Mesenchymal stem cell (in vitro differentiated cells and primary cell): ENCODE measurements at regions not wholly inside any gene's neighbourhood (a gene's known extent, or its start where the extent isn't known, plus 50 kb on each side); places are given as distances from the start of the nearest gene placed in this dataset.
"Not testable (repeated sequence)": the region's sequence is repeated elsewhere in the genome, so short reads cannot be mapped to it uniquely, and the experiment has no call there.

Experiments used
- DNase-seq: peaks from one replicate; pipeline ENCODE4 v3.0.0-alpha.2; 2013
- H2AFZ ChIP-seq: one replicate; pipeline ENCODE4 v1.6.1; 2013; ENCODE audit warnings: low read depth, mild to moderate bottlenecking, control low read depth, inconsistent platforms, low read length, moderate library complexity
- H2AK5ac ChIP-seq: 2 replicates; pipeline ENCODE4 v1.6.1; 2013; ENCODE audit warnings: low read length, moderate library complexity, mild to moderate bottlenecking, inconsistent platforms; ENCODE audit not compliant: severe bottlenecking
- H2BK120ac ChIP-seq: one replicate; pipeline ENCODE4 v1.6.1; 2013; ENCODE audit warnings: low read depth, mild to moderate bottlenecking, inconsistent platforms, low read length, moderate library complexity
- H2BK12ac ChIP-seq, 2 experiments: one replicate each; pipeline ENCODE4 v1.6.1; 2013; ENCODE audit warnings: inconsistent platforms in 2 of 2, low read length in 2 of 2, mild to moderate bottlenecking in 2 of 2, moderate library complexity in 2 of 2, control low read depth in 1 of 2
- H2BK15ac ChIP-seq: one replicate; pipeline ENCODE4 v1.6.1; 2013; ENCODE audit warnings: mild to moderate bottlenecking, low read depth, inconsistent platforms; ENCODE audit not compliant: poor library complexity, severe bottlenecking
- H2BK5ac ChIP-seq: 2 replicates; pipeline ENCODE4 v1.6.1; 2013; ENCODE audit warnings: low read depth, mild to moderate bottlenecking, low read length, control low read depth, inconsistent platforms; ENCODE audit not compliant: poor library complexity, severe bottlenecking
- H3K14ac ChIP-seq, 2 experiments: one replicate each; pipeline ENCODE4 v1.6.1; 2013; ENCODE audit warnings: inconsistent platforms in 2 of 2, low read length in 2 of 2, control low read depth in 1 of 2, mild to moderate bottlenecking in 1 of 2, moderate library complexity in 1 of 2
- H3K18ac ChIP-seq, 2 experiments: one replicate each; pipeline ENCODE4 v1.6.1; 2013; ENCODE audit warnings: inconsistent platforms in 2 of 2, low read length in 2 of 2, control low read depth in 1 of 2, low read depth in 1 of 2, mild to moderate bottlenecking in 1 of 2
- H3K23ac ChIP-seq, 2 experiments: one replicate each; pipeline ENCODE4 v1.6.1; 2013; ENCODE audit warnings: inconsistent platforms in 2 of 2, low read length in 2 of 2, mild to moderate bottlenecking in 2 of 2, moderate library complexity in 2 of 2, control low read depth in 1 of 2
- H3K27ac ChIP-seq: 2 replicates; pipeline ENCODE4 v1.5.1; 2013; ENCODE audit warnings: mild to moderate bottlenecking, moderate library complexity, low read length, control low read depth, inconsistent platforms; ENCODE audit not compliant: poor library complexity, severe bottlenecking
- H3K27me3 ChIP-seq, 2 experiments: 2 replicates each; pipeline versions ENCODE4 v1.6.1 to v1.7.0; 2013; ENCODE audit warnings: low read length in 2 of 2, mild to moderate bottlenecking in 2 of 2, moderate library complexity in 2 of 2, control low read depth in 1 of 2, inconsistent platforms in 1 of 2; ENCODE audit not compliant: control insufficient read depth in 1 of 2, insufficient read depth in 1 of 2
- H3K36me3 ChIP-seq, 2 experiments: 2 replicates each; pipeline versions ENCODE4 v1.6.1 to v1.7.0; 2013; ENCODE audit warnings: low read length in 2 of 2, control low read depth in 1 of 2, inconsistent platforms in 1 of 2, low read depth in 1 of 2, mild to moderate bottlenecking in 1 of 2; ENCODE audit not compliant: insufficient read depth in 2 of 2, control insufficient read depth in 1 of 2
- H3K4ac ChIP-seq, 2 experiments: one replicate each; pipeline ENCODE4 v1.6.1; 2013; ENCODE audit warnings: inconsistent platforms in 2 of 2, low read length in 2 of 2, mild to moderate bottlenecking in 2 of 2, moderate library complexity in 2 of 2, control low read depth in 1 of 2, low read depth in 1 of 2
- H3K4me1 ChIP-seq: 2 replicates; pipeline ENCODE4 v1.6.1; 2013; ENCODE audit warnings: low read depth, low read length, control low read depth; ENCODE audit not compliant: control insufficient read depth, insufficient read depth
- H3K4me2 ChIP-seq: 2 replicates; pipeline ENCODE4 v1.6.1; 2013; ENCODE audit warnings: low read length, mild to moderate bottlenecking, inconsistent platforms; ENCODE audit not compliant: poor library complexity, severe bottlenecking
- H3K4me3 ChIP-seq, 2 experiments: 2 replicates each; pipeline versions ENCODE4 v1.5.1 to v1.7.0; 2013; ENCODE audit warnings: low read length in 2 of 2, mild to moderate bottlenecking in 2 of 2, control low read depth in 1 of 2, low read depth in 1 of 2; ENCODE audit not compliant: insufficient read depth in 1 of 2
- H3K79me1 ChIP-seq: replicated peaks from 2 replicates; pipeline ENCODE4 v1.6.1; 2013; ENCODE audit warnings: mild to moderate bottlenecking, control low read depth, low read length, inconsistent platforms; ENCODE audit not compliant: poor library complexity, severe bottlenecking
- H3K9ac ChIP-seq: 2 replicates; pipeline ENCODE4 v1.7.0; 2013; ENCODE audit warnings: mild to moderate bottlenecking, low read length, moderate library complexity
- H3K9me3 ChIP-seq: 2 replicates; pipeline ENCODE4 v1.7.0; 2013; ENCODE audit warnings: mild to moderate bottlenecking, low read length; ENCODE audit not compliant: control insufficient read depth
- H4K8ac ChIP-seq: one replicate; pipeline ENCODE4 v1.6.1; 2013; ENCODE audit warnings: inconsistent platforms, mild to moderate bottlenecking, low read length, moderate library complexity
- H4K91ac ChIP-seq: one replicate; pipeline ENCODE4 v1.6.1; 2013; ENCODE audit warnings: mild to moderate bottlenecking, low read length, inconsistent platforms
- WGBS: methylation state at CpG from one replicate; pipeline ENCODE4 v1.1.7; 2013; ENCODE audit warnings: mixed read lengths; 5-methylcytosine and 5-hydroxymethylcytosine counted together

DNA sequence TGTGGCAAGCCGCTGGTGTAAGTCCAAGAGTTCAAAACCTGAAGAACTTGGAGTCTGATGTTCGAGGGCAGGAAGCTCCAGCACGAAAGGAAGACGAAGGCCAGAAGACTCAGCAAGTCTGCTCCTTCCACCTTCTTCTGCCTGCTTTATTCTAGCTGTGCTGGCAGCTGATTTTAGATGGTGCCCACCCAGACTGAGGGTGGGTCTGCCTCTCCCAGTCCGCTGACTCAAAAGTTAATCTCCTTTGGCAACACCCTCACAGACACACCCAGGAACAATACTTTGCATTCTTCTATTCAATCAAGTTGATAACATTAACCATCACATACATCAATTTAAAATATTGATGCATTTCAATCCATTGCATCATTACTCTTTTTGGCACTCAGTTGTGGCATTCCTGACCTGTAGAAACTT lies 373.1 kb downstream of the CDH10 start:
- H3K9me3 ChIP-seq, H2BK12ac ChIP-seq: not testable (repeated sequence)
- 88% methylated on average over 5 of the region's 5 CpGs for WGBS

DNA sequence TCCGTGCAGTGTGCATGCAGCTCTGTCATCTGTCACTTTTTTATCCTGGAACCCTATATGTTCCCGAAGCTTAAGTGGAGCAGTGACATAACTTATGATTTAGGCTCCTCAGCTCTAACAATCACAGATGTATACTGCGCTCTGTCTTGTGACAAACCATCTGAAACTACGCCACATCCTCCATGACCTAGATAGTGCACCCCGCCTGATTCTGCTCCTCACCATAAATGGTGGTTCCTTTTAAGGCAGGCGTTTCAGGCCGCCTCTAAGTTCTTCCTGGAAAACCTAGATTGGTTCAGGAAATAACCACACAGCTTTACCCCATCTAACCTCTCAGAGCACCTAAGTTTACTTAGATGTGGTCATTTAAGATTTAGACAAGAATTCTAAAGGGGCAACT lies 372.0 kb downstream of the CDH10 start:
- Histone ChIP-seq H4K91ac (no peak overlapping the region), H2AK5ac (no peak overlapping the region), H3K14ac (no peak overlapping the region), H3K9me3 (no peaks in the 10 kb centered on the region), H2BK5ac (no peak overlapping the region), H3K79me1 (no peaks in the 10 kb centered on the region), H4K8ac (no peak overlapping the region), H3K23ac (no peak overlapping the region), H3K4me3 (no peak overlapping the region), H2AFZ (no peak overlapping the region), H3K27ac (no peak overlapping the region), H3K18ac (no peak overlapping the region), H2BK15ac (no peak overlapping the region), H2BK12ac (no peak overlapping the region), H3K9ac (no peak overlapping the region), H2BK120ac (no peak overlapping the region), H3K4me1 (no peaks in the 10 kb centered on the region), H3K27me3 (no peaks in the 10 kb centered on the region), H3K4me2 (no peak overlapping the region), H3K4ac (no peak overlapping the region), H3K36me3 (no peaks in the 10 kb centered on the region)
- WGBS = 95% methylated on average over 7 of the region's 7 CpGs
- DNase-seq = no peak

More for the DNA sequence above, 373.1 kb downstream of the CDH10 start:
- H3K4ac ChIP-seq, H3K27me3 ChIP-seq, H2AFZ ChIP-seq, H3K9ac ChIP-seq, H2AK5ac ChIP-seq, H3K4me3 ChIP-seq, H4K91ac ChIP-seq, H3K14ac ChIP-seq, H3K18ac ChIP-seq, H2BK120ac ChIP-seq, H3K27ac ChIP-seq, H3K4me2 ChIP-seq, H4K8ac ChIP-seq, H2BK5ac ChIP-seq, H3K23ac ChIP-seq, H3K79me1 ChIP-seq, H3K36me3 ChIP-seq, DNase-seq, H3K4me1 ChIP-seq, H2BK15ac ChIP-seq: not testable (repeated sequence)

DNA sequence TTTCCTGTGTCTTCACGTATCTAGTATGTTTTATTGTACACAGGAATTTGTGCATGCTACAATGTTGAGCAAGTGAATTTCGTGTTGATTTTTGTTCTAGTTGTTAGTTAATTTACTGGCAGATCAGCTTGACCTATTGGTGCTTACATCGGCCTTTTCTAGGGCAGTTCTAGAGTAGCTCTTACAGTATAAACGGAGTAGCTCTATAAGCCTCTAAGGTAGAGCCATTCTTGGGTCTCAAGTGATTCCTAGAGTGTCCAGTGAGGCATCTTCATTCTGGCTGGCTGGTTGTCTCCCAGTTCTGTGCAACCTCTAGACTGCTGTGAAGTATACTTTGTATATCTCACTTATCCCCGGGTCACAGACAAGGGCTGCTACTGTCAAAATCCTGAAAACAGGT lies 364.6 kb downstream of the CDH10 start:
- no peak overlapping the region for H3K4me2 ChIP-seq
- H3K14ac ChIP-seq = no peak overlapping the region
- no peak overlapping the region for H3K18ac ChIP-seq
- H2BK15ac ChIP-seq = no peak overlapping the region
- H3K4me1 ChIP-seq = no peaks in the 10 kb centered on the region
- H3K9me3 ChIP-seq = no peaks in the 10 kb centered on the region
- no peak overlapping the region for H3K4ac ChIP-seq
- no peak overlapping the region for H2AK5ac ChIP-seq
- DNase-seq = no peak
- no peak overlapping the region for H2AFZ ChIP-seq
- H3K36me3 ChIP-seq = no peaks in the 10 kb centered on the region
- no peak overlapping the region for H4K8ac ChIP-seq
- no peak overlapping the region for H2BK120ac ChIP-seq
- H3K27me3 ChIP-seq = no peaks in the 10 kb centered on the region
- H2BK5ac ChIP-seq = no peak overlapping the region
- no peak overlapping the region for H3K27ac ChIP-seq
- H3K9ac ChIP-seq = no peak overlapping the region
- WGBS = 91% methylated on average over 5 of the region's 5 CpGs
- no peak overlapping the region for H3K23ac ChIP-seq
- H4K91ac ChIP-seq = no peak overlapping the region
- H3K79me1 ChIP-seq = no peaks in the 10 kb centered on the region
- H2BK12ac ChIP-seq = no peak overlapping the region
- H3K4me3 ChIP-seq = no peak overlapping the region

DNA sequence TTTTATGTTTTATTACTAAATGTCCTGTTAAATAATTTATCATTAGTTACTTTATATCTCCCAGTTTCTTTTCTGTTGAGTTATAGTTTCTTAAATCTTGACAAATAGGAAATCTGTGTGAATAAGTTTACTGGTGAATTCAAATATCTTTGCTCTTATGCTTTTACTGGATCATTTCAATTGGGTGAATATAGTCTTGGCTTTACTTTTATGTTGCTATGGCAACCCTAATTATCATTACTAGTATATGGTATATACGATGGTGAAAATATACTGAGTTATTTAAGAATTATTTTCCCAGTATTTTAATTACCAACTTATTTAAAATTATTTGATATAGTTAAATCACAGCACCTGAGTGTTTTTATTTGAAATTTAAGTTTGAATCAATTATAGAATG lies 363.0 kb downstream of the CDH10 start:
- Histone ChIP-seq H3K18ac (no peak overlapping the region), H3K27ac (no peak overlapping the region), H3K27me3 (no peaks in the 10 kb centered on the region), H2BK15ac (no peak overlapping the region), H3K4ac (no peak overlapping the region), H3K36me3 (no peaks in the 10 kb centered on the region), H2BK12ac (no peak overlapping the region), H4K91ac (no peak overlapping the region), H4K8ac (no peak overlapping the region), H3K14ac (no peak overlapping the region), H3K4me2 (no peak overlapping the region), H2BK120ac (no peak overlapping the region), H2AK5ac (no peak overlapping the region), H3K79me1 (no peaks in the 10 kb centered on the region), H2BK5ac (no peak overlapping the region), H3K23ac (no peak overlapping the region), H3K4me3 (no peak overlapping the region), H3K9me3 (no peaks in the 10 kb centered on the region), H3K9ac (no peak overlapping the region), H3K4me1 (no peaks in the 10 kb centered on the region), H2AFZ (no peak overlapping the region)
- WGBS = no CpG with 5 or more reads among the region's 1 CpG
- DNase-seq = no peak
